H54 (cell line): ENCODE measurements at regions not wholly inside any gene's neighbourhood (a gene's known extent, or its start where the extent isn't known, plus 50 kb on each side); places are given as distances from the start of the nearest gene placed in this dataset.

Experiments used
- DNase-seq: peaks from one replicate; pipeline ENCODE4 v3.0.0; 2011; ENCODE audit warnings: low spot score, mixed read lengths; ENCODE audit not compliant: insufficient read length
- FAIRE-seq: peaks from 3 replicates; lab custom pipeline; 2011; peaks lifted over from hg19 to GRCh38; lab: Jason Lieb, UNC
- POLR2A ChIP-seq: IDR thresholded peaks from 2 replicates; pipeline ENCODE4 v1.6.1; 2011; ENCODE audit warnings: low read depth, mild to moderate bottlenecking, low read length

GRCh38 chr2:67857836-67858235 is 205.0 kb downstream of the C1D start:
- DNase-seq (no peak), FAIRE-seq (no peak)
- no peak for TF ChIP-seq POLR2A

- no peak for FAIRE-seq
- no peak for DNase-seq
- no peak for TF ChIP-seq POLR2A
These were observed 203.9 kb downstream of the C1D start for GRCh38 chr2:67858886-67859285.

GRCh38 chr2:67865917-67866316 is 196.9 kb downstream of the C1D start:
- TF ChIP-seq POLR2A = no peak
- FAIRE-seq (no peak), DNase-seq (no peak)

GRCh38 chr2:67867735-67868134 is 195.1 kb downstream of the C1D start:
- FAIRE-seq (no peak), DNase-seq (no peak)
- TF ChIP-seq POLR2A = no peak

- peak; percentile 40 for DNase-seq
- peak; percentile 91 for FAIRE-seq
- TF ChIP-seq POLR2A = no peak
These were observed 191.0 kb downstream of the C1D start for GRCh38 chr2:67871686-67872412.

- DNase-seq (no peak), FAIRE-seq (no peak)
- no peak for TF ChIP-seq POLR2A
These were observed 190.3 kb downstream of the C1D start for GRCh38 chr2:67872481-67872880.

GRCh38 chr2:67873916-67874315 is 188.9 kb downstream of the C1D start:
- no peak for TF ChIP-seq POLR2A
- DNase-seq (no peak), FAIRE-seq (no peak)

GRCh38 chr2:67876176-67876575 is 186.6 kb downstream of the C1D start:
- no peak for TF ChIP-seq POLR2A
- no peak for DNase-seq
- FAIRE-seq = no peak

- FAIRE-seq (no peak), DNase-seq (no peak)
- TF ChIP-seq POLR2A = no peak
These were observed 185.5 kb downstream of the C1D start for GRCh38 chr2:67877301-67877700.

GRCh38 chr2:67878743-67879142 is 184.1 kb downstream of the C1D start:
- TF ChIP-seq POLR2A = no peak
- FAIRE-seq = no peak
- no peak for DNase-seq

- TF ChIP-seq POLR2A = no peak
- FAIRE-seq = peak; percentile 50
- peak; percentile 42 for DNase-seq
These were observed 183.1 kb downstream of the C1D start for GRCh38 chr2:67879586-67880290.

- FAIRE-seq (no peak), DNase-seq (peak; percentile 12)
- no peak for TF ChIP-seq POLR2A
These were observed 182.5 kb downstream of the C1D start for GRCh38 chr2:67880291-67880761.

- FAIRE-seq (no peak), DNase-seq (no peak)
- no peak for TF ChIP-seq POLR2A
These were observed 181.0 kb downstream of the C1D start for GRCh38 chr2:67881816-67882215.

- DNase-seq (no peak), FAIRE-seq (no peak)
- no peak for TF ChIP-seq POLR2A
These were observed 179.3 kb downstream of the C1D start for GRCh38 chr2:67883316-67884087.
